PFSK-1 (cell line): ENCODE measurements at regions not wholly inside any gene's neighbourhood (a gene's known extent, or its start where the extent isn't known, plus 50 kb on each side); places are given as distances from the start of the nearest gene placed in this dataset.

ENCODE experiments used
- FOXP2 ChIP-seq: optimal IDR thresholded peaks from 2 replicates; pipeline ENCODE3; 2011; ENCODE audit warnings: borderline replicate concordance, control low read depth, inconsistent platforms; ENCODE audit not compliant: insufficient read depth; ENCODE audit errors: extremely low read length, extremely low read depth
- POLR2AphosphoS5 ChIP-seq: IDR thresholded peaks from 2 replicates; pipeline ENCODE4 v1.6.1; 2012; ENCODE audit warnings: low read depth, mild to moderate bottlenecking, control low read depth, low read length, moderate library complexity
- REST ChIP-seq, 2 experiments: IDR thresholded peaks; 2 replicates each; pipeline versions ENCODE4 v1.6.1 to v1.8.0; 2011 to 2012; ENCODE audit warnings: low read depth in 2 of 2, low read length in 2 of 2, control low read depth in 1 of 2, inconsistent platforms in 1 of 2, mild to moderate bottlenecking in 1 of 2, moderate library complexity in 1 of 2; ENCODE audit not compliant: insufficient read depth in 1 of 2
- TAF1 ChIP-seq: IDR thresholded peaks from 2 replicates; pipeline ENCODE4 v1.6.1; 2012; ENCODE audit warnings: low read length, control low read depth, borderline replicate concordance; ENCODE audit not compliant: insufficient read depth

- no peak for TF ChIP-seq POLR2AphosphoS5
- TF ChIP-seq REST (IDR thresholded peaks at IDR 0.05; ENCODE audit: insufficient read depth in 1 of 2, low read depth in 2 of 2, low read length in 2 of 2) = no peak
- no peak for TF ChIP-seq FOXP2
- no peak for TF ChIP-seq TAF1
Observed at GRCh38 chrX:46279925-46280313, 265.3 kb downstream of the ZNF674 start.
